ENCODE measurements at regions not wholly inside any gene's neighbourhood (a gene's known extent, or its start where the extent isn't known, plus 50 kb on each side); places are given as distances from the start of the nearest gene placed in this dataset.

- TF ChIP-seq CTCF (IDR thresholded peaks at IDR 0.05) (no peak), EZH2phosphoT487 (IDR thresholded peaks at IDR 0.05) (no peak)
Observed at GRCh38 chr7:39896840-39897239, 53.2 kb upstream of the CDK13 start.

All from neural progenitor cell (in vitro differentiated cells).